ENCODE measurements at regions not wholly inside any gene's neighbourhood (a gene's known extent, or its start where the extent isn't known, plus 50 kb on each side); places are given as distances from the start of the nearest gene placed in this dataset.

DNA sequence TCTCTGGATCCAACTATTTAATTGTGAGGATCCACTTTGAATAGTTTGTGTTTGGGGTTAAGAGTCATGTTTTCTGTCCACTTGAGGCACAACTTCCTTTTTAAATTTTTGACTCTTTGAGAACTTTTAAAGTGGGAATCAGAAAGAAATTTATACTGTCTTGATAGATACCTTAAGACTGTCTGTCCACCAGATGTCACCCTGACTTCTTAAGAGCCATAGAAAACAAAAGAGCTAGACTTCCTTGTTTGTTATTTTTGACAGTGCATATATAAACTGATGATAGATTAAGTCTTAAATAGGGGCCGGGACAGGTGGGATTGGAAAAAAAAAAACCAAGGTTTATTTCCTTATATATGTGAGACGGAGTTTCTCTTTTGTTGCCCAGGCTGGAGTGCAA is 52.1 kb upstream of the WDR72 start:
- no peak for TF ChIP-seq POLR2A (IDR thresholded peaks at IDR 0.05; ENCODE audit: low read length)
- no peak for TF ChIP-seq GATA1 (IDR thresholded peaks at IDR 0.05; ENCODE audit: low read depth, low read length)
